ENCODE measurements at regions not wholly inside any gene's neighbourhood (a gene's known extent, or its start where the extent isn't known, plus 50 kb on each side); places are given as distances from the start of the nearest gene placed in this dataset.

DNA sequence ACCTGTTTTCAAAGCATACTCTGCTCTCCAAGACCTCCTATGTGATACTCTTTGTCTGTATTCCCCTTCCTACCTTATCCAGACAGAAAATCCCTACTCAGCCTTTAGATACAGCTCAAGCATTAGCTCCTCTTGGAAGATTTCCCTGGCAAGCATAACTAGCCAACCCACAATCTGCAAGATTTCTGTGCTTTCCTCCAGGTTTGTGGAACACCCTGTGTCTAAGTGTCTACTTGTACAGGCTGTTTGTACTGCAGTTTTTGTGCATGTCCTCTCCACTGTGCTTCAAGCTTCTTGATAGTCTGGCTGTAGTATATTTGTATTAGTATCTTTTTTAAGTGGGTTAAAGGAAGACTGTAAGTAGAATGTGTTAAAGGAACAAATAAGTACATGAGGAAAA is 203.7 kb downstream of the RFC3 start:
- TF ChIP-seq, protein P1, sequence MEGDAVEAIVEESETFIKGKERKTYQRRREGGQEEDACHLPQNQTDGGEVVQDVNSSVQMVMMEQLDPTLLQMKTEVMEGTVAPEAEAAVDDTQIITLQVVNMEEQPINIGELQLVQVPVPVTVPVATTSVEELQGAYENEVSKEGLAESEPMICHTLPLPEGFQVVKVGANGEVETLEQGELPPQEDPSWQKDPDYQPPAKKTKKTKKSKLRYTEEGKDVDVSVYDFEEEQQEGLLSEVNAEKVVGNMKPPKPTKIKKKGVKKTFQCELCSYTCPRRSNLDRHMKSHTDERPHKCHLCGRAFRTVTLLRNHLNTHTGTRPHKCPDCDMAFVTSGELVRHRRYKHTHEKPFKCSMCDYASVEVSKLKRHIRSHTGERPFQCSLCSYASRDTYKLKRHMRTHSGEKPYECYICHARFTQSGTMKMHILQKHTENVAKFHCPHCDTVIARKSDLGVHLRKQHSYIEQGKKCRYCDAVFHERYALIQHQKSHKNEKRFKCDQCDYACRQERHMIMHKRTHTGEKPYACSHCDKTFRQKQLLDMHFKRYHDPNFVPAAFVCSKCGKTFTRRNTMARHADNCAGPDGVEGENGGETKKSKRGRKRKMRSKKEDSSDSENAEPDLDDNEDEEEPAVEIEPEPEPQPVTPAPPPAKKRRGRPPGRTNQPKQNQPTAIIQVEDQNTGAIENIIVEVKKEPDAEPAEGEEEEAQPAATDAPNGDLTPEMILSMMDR (IDR thresholded peaks at IDR 0.05): no peak
- TF ChIP-seq EZH2 (IDR thresholded peaks at IDR 0.05; ENCODE audit: borderline replicate concordance, insufficient read depth, low read depth, low read length, poor library complexity, severe bottlenecking): no peak
